LNCAP (cell line): ENCODE measurements at regions not wholly inside any gene's neighbourhood (a gene's known extent, or its start where the extent isn't known, plus 50 kb on each side); places are given as distances from the start of the nearest gene placed in this dataset.
A peak's percentile ranks its signal among the peaks of the same experiment; 100 is the strongest.

Experiments
- CTCF ChIP-seq: fragments of 450-650 bp; IDR thresholded peaks from 2 replicates; pipeline ENCODE4 v1.5.1; 2017; ENCODE audit warnings: mild to moderate bottlenecking

GRCh38 chr2:198930170-198930569, 527.6 kb downstream of the SATB2 start:
- 0 out of 2 replicates have a peak, but pooled peaks have one; percentile 6 for TF ChIP-seq CTCF

GRCh38 chr2:198928026-198928425, 529.7 kb downstream of the SATB2 start:
- no peak for TF ChIP-seq CTCF

GRCh38 chr2:198917926-198918720, 539.6 kb downstream of the SATB2 start:
- no peak for TF ChIP-seq CTCF

GRCh38 chr2:198917275-198917674, 540.5 kb downstream of the SATB2 start:
- TF ChIP-seq CTCF = no peak

GRCh38 chr2:198916548-198917080, 541.1 kb downstream of the SATB2 start:
- TF ChIP-seq CTCF = no peak

GRCh38 chr2:198913394-198914152, 544.2 kb downstream of the SATB2 start:
- TF ChIP-seq CTCF = no peak

GRCh38 chr2:198909525-198910267, 548.0 kb downstream of the SATB2 start:
- TF ChIP-seq CTCF = no peak
